Mammary epithelial cell (primary cell): ENCODE measurements at regions not wholly inside any gene's neighbourhood (a gene's known extent, or its start where the extent isn't known, plus 50 kb on each side); places are given as distances from the start of the nearest gene placed in this dataset.

Source experiments
- EZH2 ChIP-seq: IDR thresholded peaks from 2 replicates; pipeline ENCODE4 v1.6.1; 2012; ENCODE audit warnings: low read length, inconsistent platforms, borderline replicate concordance
- TF ChIP-seq, protein P1 (sequence below), 2 donors: IDR thresholded peaks in 1 of 2; conservative IDR thresholded peaks in 1 of 2; 2 replicates each; pipeline ENCODE4 v1.5.1; 2011 to 2012; ENCODE audit warnings: inconsistent platforms in 2 of 2, low read length in 2 of 2, mild to moderate bottlenecking in 2 of 2, control low read depth in 1 of 2, low read depth in 1 of 2; ENCODE audit not compliant: insufficient read depth in 1 of 2; ENCODE audit errors: extremely low read depth in 1 of 2

GRCh38 chr6:144944106-144944505 is 659.0 kb downstream of the UTRN start:
- TF ChIP-seq, protein P1, sequence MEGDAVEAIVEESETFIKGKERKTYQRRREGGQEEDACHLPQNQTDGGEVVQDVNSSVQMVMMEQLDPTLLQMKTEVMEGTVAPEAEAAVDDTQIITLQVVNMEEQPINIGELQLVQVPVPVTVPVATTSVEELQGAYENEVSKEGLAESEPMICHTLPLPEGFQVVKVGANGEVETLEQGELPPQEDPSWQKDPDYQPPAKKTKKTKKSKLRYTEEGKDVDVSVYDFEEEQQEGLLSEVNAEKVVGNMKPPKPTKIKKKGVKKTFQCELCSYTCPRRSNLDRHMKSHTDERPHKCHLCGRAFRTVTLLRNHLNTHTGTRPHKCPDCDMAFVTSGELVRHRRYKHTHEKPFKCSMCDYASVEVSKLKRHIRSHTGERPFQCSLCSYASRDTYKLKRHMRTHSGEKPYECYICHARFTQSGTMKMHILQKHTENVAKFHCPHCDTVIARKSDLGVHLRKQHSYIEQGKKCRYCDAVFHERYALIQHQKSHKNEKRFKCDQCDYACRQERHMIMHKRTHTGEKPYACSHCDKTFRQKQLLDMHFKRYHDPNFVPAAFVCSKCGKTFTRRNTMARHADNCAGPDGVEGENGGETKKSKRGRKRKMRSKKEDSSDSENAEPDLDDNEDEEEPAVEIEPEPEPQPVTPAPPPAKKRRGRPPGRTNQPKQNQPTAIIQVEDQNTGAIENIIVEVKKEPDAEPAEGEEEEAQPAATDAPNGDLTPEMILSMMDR (conservative IDR thresholded peaks at IDR 0.05 in 1 of 2, IDR thresholded peaks at IDR 0.05 in 1 of 2; ENCODE audit: extremely low read depth in 1 of 2, insufficient read depth in 1 of 2, low read depth in 1 of 2, low read length in 2 of 2): no peak
- TF ChIP-seq EZH2: no peak
